Stimulated activated CD4-positive, alpha-beta T cell treated with anti-CD3 and anti-CD28 coated beads, TNF-alpha, amount 100 ng/mL, for 24 hours (primary cell): ENCODE measurements at regions not wholly inside any gene's neighbourhood (a gene's known extent, or its start where the extent isn't known, plus 50 kb on each side); places are given as distances from the start of the nearest gene placed in this dataset.
"Not testable (repeated sequence)": the region's sequence is repeated elsewhere in the genome, so short reads cannot be mapped to it uniquely, and the experiment has no call there.

ENCODE experiments used
- DNase-seq, 3 experiments: peaks; one replicate each; pipeline ENCODE4 v3.0.0-alpha.2; 2020; ENCODE audit warnings: low read depth in 3 of 3

DNA sequence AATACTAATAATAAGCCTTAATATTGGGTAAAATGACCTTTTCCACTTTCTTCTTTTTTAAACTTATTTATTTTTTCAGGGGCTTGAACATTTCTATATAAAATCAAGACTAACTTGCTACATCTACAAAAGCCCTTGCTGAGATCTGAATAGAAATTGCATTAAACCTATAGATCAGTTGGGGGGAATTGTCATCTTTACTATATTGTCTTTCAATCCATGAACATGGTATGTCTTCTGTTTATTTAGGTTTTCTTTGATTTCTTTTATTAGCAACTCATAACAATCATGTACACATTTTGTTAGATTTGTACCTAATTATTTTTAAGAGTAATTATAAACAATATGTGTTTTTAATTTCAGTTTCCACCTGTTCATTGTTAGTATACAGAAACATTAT lies 96.4 kb upstream of the SLC22A23 start:
- DNase-seq: no peak

- no peak for DNase-seq
Observed at GRCh38 chr6:3551716-3552511, 95.1 kb upstream of the SLC22A23 start.

DNA sequence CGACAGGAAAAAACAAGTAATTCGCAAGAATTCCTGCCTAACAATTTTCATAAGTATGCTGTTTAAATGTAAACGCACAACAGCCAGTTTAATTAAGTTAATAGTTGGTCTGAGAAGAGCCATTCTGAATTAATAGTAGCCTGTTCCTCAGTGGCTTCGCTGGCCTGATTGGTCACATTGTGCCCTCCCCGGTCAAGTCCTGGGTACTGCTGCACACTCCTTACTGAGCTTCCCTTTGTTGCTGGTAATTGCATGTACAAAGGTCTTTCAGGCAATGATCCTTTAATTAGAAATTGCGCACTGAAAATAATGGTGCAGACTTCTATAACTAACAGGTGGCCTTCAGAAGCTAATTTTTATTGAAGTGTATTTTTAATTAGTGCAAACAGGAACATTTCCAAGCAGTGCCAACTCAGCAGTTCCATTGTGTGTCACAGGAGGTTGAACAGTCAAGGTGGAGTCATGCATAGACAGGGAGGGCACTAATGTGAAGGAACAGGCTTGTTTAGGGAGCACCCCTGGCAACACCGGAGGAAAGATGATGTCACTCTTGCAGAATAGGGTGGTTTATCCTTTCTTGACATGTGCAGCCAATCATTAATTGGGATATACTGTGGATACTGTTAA lies 92.6 kb upstream of the SLC22A23 start:
- no peak for DNase-seq

- DNase-seq: no peak
Observed at GRCh38 chr6:3546121-3546520, 89.3 kb upstream of the SLC22A23 start.

GRCh38 chr6:3545156-3545555 lies 88.3 kb upstream of the SLC22A23 start:
- no peak for DNase-seq

- DNase-seq: no peak
Observed at GRCh38 chr6:3542032-3542640, 85.3 kb upstream of the SLC22A23 start.

- no peak for DNase-seq
Observed at GRCh38 chr6:3541006-3541585, 84.2 kb upstream of the SLC22A23 start.

- DNase-seq: no peak
Observed at GRCh38 chr6:3540253-3540820, 83.5 kb upstream of the SLC22A23 start.

DNA sequence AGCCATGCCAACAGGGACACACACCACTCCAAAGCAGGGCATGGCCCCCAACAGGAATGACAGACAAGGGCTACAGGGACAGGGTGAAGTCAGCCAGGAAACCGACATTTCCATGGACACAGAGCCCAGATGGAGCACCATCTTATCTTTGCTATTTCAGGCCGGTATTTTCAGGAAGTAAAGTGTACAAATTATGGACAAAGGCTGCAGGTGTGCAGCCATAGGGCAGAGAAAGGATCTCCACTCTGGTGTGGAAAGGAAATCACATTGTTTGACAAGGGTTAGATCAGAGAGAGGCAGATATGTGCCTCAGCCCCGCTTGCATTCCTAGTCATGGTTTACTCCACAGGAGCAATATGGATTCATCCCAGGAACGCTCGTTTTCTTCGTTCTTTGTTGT lies 81.7 kb upstream of the SLC22A23 start:
- no peak for DNase-seq

DNA sequence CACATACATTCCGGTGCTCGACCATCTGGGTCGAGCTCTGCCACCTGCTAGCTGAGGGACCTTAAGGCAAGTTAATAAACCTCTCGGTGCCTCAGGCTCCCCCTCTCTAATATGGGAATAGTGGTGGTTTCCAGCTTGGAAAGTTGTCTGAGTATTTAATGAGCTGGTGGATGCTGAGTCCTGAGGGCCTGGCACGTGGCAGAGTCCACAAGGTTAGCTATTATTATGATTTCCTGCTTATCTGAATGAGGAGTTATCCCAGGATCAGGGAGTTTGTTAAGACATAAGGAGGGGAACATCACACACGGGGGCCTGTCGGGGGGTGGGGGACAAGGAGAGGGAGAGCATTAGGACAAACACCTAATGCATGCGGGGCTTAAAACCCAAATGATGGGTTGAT lies 80.1 kb upstream of the SLC22A23 start:
- no peak for DNase-seq

- no peak for DNase-seq
Observed at GRCh38 chr6:3535776-3536435, 79.1 kb upstream of the SLC22A23 start.

DNA sequence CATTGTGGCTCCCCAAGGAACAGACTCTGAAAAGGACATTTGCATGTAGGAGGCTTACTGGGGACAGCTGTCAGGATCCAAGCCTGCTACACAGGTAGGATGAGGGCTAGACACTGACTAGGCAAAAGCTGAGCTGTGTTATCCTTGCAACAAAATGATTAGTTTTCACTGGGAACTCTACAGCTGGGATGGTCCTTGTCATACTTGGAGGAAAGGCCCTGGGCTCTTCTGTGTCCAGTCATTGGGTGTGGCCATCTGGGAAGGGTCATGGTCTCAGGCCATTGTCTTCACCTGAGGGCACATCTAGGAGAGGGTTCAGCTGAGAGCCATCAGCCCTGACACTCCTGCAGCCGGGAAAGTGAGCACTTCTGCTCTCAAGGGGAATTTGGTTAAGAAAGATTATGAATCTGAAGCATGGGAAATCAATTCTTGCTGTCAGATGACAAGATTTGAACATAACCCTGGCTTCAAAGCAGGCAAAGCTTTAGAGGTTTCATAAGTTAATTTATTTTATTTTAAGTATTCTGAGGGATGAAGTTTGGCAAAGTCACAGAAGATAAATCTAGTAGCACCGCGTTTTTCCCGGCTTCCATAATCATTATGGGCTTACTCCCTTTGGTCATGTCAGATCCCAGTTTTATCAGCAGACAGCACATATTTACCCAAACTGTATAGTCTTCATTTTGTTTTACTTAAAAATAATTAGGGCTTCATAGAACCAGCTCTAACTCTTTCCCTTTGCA lies 78.4 kb upstream of the SLC22A23 start:
- no peak for DNase-seq

- DNase-seq: no peak
Observed at GRCh38 chr6:3534599-3534998, 77.7 kb upstream of the SLC22A23 start.

GRCh38 chr6:3533981-3534380 lies 77.1 kb upstream of the SLC22A23 start:
- no peak for DNase-seq

DNA sequence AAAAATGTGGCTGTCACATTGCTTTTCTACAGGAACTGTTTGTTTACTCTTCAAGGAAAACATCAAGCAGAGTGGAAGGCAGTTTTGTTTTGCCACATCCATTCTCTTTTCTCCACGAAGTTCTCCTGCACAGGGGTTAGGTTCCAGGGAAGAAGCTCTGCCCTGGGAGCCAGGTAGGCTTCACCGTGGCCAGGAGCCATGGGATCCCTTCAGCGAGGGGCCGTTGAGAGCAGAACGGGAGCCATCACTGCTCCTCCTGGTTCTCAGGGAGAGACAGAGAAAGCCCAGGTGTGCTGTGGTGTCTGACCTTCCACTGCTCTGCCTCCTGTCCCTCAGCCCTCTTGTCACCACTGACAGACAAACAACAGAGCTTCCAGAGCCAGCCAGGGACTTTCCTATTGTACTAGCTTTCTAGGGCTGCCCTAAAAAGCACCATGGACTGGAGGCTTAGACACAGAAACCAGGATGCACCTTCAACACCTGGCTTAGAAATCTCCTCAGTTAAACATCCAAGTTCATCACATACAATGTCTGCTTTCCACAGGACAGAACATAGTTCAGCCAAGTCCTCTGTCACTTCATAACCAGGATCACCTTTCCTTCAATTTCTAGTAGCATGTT lies 75.6 kb upstream of the SLC22A23 start:
- DNase-seq: no peak

DNA sequence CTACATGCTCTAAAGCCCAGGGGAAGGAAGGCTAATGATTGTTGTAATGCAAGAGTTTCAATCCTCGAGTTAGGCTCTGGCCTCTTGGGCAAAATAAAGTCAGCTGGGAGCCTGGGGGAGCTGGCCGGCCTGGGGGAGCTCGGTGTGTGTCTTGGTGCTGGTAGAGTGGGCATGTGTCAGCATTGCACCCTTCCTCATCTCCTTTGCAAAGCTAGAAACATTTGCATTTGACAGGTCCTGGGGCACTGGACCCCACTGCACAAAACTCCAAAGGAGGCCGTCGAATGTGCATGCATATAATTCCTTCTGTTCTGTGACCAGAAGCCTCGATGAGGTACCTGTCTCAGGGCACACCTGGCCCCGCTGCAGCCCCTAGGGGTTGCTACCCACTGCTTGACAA lies 74.6 kb upstream of the SLC22A23 start:
- DNase-seq: no peak

GRCh38 chr6:3530515-3530914 lies 73.7 kb upstream of the SLC22A23 start:
- no peak for DNase-seq

GRCh38 chr6:3529721-3530120 lies 72.9 kb upstream of the SLC22A23 start:
- no peak for DNase-seq

DNA sequence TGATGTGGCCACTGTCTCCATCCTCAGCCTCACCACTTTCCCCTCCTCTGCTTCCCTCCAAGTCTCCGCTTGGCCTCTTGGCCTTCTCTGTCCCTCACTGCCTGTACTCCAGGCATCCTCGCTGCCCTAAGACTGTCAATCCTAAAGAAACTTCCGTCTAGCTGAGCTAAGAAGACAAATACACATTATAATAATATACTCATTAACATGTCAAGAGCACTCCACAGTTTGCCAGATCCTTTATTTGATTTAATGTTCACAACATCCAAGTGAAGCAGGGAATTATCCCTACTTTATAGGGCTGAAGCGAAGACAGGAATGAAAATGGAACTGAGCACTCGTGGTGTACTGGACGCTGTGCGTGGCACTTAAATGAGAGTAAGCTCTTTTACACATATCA lies 72.4 kb upstream of the SLC22A23 start:
- DNase-seq: no peak

- not testable (repeated sequence) for DNase-seq
Observed at GRCh38 chr6:3528081-3528671, 71.3 kb upstream of the SLC22A23 start.
